Transverse colon (tissue), 4 donors: ENCODE measurements at regions not wholly inside any gene's neighbourhood (a gene's known extent, or its start where the extent isn't known, plus 50 kb on each side); places are given as distances from the start of the nearest gene placed in this dataset.

Experiments
- EP300 ChIP-seq: sonication (generic); formaldehyde crosslinking; IDR thresholded peaks from one replicate; pipeline ENCODE4 v1.6.1; 2017; ENCODE audit warnings: antibody characterized with exemption, low read depth
- POLR2A ChIP-seq: fragments of 450-650 bp; IDR thresholded peaks from one replicate; pipeline ENCODE4 v1.6.1; 2016; ENCODE audit warnings: antibody characterized with exemption, mild to moderate bottlenecking, moderate library complexity
- POLR2AphosphoS5 ChIP-seq, 3 donors: sonication (generic); formaldehyde crosslinking; IDR thresholded peaks; one replicate each; pipeline ENCODE4 v1.6.1; 2016; ENCODE audit warnings: antibody characterized with exemption in 3 of 3
- TF ChIP-seq, protein P1 (sequence below), 5 experiments: fragments of 200-600 bp in 3 of 5; fragments of 450-650 bp in 2 of 5; sonication (generic) in 3 of 5; IDR thresholded peaks; 1 replicate in 2 of 5; 2 replicates in 3 of 5; pipeline ENCODE4 v1.5.1; 2016 to 2017; ENCODE audit warnings: antibody characterized with exemption in 5 of 5, inconsistent platforms in 3 of 5, mild to moderate bottlenecking in 2 of 5, moderate library complexity in 1 of 5

DNA sequence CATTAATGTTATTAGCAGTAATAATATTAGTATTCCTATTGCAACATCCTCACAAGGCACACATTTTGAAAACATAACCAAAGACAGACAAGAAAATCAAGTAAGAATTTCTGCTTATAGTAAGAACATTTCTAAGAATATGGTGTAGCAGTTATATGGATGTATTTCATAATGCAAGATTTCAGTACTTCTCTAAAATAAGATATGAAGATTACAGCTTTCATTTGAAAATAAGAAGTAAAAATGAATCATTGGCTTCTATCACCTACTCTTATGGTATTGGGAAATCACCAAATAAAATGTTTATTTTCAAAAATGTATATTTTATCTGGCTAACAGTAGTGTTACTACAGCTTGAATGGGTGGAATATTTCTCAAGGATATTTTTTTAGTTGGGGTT is 103.8 kb upstream of the USP25 start:
- TF ChIP-seq, protein P1, sequence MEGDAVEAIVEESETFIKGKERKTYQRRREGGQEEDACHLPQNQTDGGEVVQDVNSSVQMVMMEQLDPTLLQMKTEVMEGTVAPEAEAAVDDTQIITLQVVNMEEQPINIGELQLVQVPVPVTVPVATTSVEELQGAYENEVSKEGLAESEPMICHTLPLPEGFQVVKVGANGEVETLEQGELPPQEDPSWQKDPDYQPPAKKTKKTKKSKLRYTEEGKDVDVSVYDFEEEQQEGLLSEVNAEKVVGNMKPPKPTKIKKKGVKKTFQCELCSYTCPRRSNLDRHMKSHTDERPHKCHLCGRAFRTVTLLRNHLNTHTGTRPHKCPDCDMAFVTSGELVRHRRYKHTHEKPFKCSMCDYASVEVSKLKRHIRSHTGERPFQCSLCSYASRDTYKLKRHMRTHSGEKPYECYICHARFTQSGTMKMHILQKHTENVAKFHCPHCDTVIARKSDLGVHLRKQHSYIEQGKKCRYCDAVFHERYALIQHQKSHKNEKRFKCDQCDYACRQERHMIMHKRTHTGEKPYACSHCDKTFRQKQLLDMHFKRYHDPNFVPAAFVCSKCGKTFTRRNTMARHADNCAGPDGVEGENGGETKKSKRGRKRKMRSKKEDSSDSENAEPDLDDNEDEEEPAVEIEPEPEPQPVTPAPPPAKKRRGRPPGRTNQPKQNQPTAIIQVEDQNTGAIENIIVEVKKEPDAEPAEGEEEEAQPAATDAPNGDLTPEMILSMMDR (IDR thresholded peaks at IDR 0.05): no peak
- TF ChIP-seq POLR2A (no peak), EP300 (no peak), POLR2AphosphoS5 (IDR thresholded peaks at IDR 0.05) (no peak)
